DMS53 (cell line): ENCODE measurements at regions not wholly inside any gene's neighbourhood (a gene's known extent, or its start where the extent isn't known, plus 50 kb on each side); places are given as distances from the start of the nearest gene placed in this dataset.

ENCODE experiments used
- DNase-seq: peaks from one replicate; lab custom pipeline; 2025; lab: John Stamatoyannopoulos, UW

DNA sequence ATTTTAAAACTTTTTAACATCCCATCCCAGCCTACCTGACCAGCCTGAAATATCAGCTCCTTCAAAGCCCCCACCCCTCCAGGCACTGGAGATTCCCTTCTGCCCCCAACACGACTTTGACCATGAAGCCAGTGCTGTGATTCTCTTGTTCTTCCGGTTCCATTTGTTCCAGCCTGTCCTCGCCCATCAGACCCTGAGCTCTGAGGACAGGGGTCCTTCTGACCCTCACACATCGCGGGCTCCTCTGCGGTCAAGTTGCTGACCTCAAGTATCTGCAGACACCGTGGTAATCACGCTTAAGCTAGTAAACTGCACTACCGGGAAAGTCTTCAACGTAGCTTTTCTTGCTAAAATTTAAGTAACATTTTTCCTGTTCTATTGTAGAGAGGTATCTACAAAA is 282.2 kb upstream of the SALL3 start:
- no peak for DNase-seq

DNA sequence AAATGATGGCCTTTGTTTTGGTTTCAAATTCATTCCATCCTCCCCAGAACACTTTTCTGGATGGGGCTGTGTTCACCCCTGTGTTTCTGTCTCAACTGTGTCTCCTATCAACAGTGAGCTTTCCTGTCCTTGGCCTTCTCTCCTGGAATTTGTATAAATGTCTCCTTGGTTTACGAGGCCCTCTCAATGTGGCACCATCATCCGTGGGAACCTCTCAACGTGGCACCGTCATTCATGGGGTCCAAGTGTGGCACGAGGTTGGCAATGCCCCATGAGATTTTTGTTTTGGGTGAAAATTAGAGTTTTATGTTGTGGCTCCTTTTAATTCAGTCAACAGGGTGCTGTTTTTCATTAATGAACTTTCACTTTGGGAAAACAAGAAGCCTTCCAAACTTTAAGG is 280.7 kb upstream of the SALL3 start:
- no peak for DNase-seq

DNA sequence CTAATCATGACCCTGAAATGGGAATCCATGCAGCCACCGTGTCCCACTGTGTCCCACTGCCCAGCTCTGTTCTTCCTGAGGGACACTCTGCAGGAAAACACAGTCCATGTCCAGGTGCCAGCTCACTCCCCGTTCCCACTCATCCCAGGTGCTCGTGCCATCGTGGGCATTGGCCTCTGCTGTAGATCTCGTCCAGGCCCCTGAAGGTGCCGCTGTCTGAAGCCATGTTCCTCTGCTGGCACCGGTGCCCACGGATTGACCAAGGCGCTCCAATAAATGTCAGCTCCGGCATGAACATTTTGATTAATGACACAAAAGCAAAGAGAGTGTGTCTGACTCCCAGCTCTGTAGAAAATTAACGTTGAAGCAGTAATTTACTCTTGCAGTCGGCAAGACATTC is 280.1 kb upstream of the SALL3 start:
- DNase-seq: no peak

DNA sequence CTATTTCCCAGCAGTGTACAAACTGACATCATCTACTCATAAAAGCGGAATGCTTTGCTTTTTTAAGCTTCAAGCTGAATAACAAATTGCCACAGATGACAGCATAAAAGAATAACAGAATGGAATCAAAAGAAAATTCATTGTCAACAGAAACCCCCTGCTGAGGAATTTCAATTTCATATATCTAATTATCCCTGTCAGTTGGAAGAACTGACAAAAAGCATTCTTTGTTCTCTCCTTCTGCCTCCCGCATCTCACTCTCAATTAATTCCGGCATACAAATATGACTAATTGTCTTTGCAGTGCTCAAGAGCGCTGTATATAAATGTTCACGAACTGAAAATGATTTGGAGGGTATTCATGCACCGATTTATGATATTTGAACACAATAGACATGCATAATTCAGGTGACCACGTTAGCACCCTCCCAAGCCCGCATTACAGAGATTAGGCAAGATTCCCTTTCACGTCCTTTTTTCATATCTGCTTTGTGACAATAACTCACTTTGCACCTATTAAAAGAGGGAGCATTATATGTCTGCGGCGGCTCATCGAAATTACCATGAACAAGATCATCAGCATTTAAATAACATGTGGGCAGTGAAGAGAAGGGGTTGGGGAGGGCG is 277.7 kb upstream of the SALL3 start:
- no peak for DNase-seq

DNA sequence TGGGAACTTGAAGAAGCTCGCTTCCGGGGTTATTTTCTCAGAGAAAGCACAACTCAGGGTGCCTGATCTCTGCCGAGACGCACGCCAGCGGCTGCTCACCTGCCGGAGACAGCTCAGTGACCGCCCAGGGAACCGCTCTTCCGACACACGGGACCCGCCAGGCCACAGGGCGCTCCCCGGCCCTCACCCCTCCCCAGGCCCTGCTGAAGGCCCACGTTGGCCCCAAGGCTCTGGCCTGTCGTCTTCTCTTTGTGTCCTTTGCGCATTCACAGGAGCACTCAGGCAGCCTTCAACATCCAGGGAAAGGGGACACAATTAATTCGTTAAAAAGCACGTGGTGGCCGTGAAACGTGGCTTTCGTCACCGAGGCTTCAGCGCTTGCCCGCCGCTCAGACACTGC is 276.3 kb upstream of the SALL3 start:
- DNase-seq: no peak

DNA sequence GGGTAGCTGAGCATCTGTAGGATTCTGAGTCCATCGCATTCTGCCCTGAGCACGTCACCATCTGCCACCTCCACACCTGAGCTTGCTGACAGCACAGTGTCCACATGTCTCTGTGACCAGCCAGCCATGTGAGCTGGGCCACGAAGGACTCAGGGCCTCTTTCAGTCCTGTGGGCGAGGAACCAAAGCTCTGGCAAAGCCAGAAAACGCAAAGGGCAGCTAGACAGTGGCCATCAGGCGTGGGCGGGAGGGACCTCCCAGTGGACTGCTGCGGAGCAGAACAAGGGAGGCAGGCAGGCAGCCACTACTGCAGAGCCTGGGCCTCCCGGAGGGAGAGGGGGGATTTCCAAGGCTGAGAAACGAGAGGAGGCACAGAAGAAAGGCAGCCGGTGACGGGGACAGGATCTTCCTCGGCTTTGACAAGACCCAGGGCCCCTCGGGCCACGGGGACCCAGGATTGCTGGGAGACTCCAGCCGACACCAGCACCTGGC is 274.6 kb upstream of the SALL3 start:
- DNase-seq: no peak

DNA sequence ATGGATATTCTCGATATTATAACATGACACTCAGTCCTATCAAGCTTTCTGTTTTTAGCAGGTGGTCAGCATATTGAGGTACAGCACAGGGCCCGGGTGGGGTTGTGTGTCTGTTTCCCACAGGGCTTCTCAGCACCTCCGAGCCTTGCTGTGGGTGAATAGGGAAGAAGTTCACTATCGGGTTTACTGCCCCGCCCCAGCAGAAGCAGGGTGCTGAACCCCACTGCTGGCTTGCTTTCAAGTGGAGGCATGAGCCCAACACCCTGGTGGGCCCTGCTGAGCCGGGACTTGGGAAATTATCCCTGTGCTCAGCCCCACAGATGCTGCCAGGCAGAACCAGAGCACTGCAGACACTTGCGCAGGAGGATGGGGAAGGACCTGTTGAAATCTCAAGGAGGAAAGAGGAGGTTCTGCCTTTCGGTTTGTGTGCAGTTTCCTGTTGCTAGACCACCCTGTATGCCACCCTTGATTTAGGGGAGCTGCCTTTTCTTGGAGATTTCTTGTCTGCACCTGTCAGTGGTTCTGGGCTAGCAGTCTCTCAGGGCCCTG is 270.3 kb upstream of the SALL3 start:
- DNase-seq: no peak

DNA sequence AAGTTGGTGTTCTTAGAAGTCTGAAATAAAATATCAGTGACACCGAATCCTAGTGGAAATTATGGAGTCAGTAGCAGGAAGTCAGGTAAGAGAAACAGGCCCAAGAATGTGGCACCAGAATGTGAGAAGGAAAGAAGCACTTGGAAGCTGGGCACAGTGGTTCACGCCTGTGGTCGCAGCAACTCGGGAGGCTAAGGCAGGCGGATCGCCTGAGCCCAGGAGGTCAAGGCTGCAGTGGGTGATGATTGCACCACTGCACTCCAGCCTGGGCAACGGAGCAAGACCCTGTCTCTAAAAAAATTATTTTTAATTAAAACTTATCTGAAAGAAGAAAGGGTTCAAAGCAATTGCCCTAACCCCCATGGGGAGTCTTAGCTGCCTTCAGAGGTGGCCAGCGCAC is 268.3 kb upstream of the SALL3 start:
- no peak for DNase-seq

DNA sequence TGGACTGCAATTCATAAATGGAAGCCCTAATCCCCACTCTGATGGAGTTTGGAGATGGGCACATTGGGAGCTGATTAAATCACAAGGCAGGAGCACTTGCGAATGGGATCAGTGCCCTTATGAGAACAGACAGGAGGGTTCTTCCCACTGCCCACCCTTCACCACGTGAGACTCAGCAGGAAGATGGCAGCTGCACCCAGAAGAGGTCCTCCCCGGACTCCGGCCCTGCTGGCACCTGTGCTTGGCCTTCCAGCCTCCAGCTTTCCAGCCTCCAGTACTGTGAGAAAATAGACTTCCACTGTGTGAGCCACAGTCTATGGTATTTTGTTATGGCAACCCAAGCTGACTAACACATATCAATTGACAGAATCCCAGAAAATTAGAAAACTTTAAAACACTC is 267.6 kb upstream of the SALL3 start:
- no peak for DNase-seq

DNA sequence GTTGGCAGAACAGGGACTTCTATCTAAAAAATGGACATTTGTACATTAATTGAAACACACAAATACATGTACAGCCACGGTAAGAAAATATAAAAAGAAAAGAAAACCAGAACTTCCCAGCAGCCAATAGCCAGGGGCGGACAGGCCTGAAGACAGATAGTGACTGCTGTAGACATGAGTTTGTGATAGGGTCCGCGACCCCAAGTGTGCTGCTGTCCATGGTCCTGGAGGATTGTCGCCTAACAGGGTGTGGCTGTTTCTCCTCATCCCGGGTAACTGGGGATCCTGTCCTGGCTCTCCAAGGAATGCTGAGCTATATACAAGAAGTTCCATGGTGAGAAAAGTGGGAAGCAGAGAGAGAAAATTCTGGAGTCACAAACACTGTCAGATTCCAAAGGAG is 266.5 kb upstream of the SALL3 start:
- DNase-seq: no peak

DNA sequence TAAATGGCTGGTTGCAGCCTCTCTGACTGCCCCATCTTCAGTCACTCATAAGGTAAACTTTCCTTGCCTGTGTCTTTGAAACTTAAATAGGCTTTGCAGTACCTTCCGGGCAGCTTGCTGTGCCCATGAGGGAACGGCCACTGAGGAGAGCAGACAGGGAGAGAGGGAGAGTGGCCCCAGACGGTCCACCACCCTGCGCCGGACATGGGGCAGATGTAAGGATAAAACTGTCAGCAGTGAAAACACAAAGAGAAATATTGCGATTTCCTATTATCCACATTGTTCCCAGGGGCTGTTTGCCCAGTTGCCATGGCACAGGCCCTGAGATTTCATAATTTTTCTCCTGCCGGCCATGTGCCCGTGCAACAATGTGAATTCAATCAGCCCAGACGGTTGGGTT is 265.9 kb upstream of the SALL3 start:
- DNase-seq: no peak

DNA sequence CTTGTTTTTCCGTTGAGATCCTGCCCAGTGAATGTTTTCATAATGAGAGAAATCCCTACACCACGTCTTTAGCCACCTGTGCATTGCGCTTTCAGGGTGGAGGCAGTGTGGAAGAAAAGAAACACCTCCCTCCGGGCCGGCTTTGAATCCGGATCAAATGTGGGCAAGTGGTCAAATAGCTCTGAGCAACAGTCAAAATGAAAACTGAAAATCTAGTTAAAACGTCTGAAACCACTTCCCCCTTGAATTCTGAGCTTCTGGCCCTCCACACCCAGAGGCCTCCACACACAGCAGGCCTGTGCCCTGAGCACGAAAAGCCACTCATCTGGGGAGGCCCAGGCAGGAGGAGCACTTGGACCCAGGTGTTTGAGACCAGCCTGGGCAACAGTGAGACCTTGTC is 263.6 kb upstream of the SALL3 start:
- no peak for DNase-seq

DNA sequence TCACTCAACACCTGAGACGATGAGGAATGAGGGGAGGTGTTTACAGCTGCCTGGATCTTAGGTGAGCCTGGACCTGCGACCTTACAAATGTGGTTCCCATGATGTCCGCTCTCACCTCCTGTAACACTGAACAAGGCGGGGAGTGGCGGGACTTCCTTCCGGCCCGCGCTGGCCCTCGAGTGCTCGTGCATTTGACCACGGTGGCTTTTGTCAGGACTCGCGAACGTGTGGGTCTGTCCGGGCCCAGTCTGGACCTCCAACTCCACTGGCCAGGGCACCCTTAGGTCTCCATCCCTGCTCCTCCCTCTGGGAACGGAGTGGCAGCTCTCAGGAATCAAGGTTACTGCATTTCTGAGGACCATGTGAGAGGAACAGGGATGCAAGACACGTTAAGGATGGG is 263.0 kb upstream of the SALL3 start:
- DNase-seq: no peak

DNA sequence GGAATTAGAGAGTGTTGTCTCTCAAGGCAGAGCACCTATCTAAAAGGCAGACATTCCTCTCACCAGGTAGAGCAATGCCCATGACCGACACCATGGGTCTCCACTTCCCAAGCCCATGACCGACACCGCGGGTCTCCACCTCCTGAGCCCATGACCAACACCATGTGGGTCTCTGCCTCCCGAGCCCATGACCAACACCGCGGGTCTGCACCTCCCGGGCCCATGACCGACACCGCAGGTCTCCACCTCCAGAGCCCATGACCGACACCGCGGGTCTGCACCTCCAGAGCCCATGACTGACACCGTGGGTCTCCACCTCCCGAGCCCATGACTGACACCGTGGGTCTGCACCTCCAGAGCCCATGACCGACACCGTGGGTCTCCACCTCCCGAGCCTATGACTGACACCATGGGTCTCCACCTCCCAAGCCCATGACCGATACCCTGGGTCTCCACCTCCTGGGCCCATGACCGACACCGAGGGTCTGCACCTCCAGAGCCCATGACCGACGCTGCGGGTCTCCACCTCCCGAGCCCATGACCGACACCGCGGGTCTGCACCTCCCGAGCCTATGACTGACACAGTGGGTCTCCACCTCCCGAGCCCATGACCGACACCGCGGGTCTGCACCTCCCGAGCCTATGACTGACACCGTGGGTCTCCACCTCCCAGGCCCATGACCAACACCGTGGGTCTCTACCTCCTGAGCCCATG is 262.4 kb upstream of the SALL3 start:
- DNase-seq: no peak

DNA sequence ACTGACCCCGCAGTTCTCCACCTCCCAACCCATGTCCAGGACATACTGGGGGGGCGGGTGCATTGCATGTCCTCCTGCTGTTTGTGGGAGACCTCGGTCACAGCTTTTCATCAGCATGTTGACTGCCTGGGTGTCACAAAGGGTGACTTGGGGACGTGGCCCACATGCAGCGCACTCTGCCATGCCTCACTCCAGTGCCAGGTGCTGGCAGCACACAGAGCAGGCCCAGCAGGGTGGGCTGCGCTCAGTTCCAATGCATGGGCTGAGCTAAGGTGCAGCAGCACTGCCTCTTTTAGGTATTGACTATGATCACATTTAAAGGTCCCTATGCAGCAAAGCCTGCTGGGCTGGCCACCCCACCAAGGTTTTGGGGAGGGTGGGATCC is 261.9 kb upstream of the SALL3 start:
- DNase-seq: no peak

DNA sequence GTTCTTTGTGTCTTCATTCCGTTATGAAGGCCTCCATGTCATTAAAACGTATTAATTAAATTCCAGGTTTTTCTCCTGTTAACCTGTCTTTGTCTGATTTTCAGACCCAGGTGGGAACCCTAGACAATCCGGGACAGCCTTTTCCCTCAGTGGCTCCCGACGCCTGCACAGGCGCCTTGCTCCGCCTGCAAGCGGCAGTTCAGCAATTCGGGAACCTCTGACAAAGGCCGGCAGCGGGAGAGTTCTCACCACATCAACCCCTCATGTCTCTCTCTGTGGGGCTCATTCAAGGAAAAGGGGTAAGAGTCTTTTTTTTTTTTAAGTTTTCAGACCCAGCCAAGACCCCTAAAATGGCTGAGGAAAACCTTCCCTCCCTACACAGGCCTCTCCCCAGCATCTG is 259.8 kb upstream of the SALL3 start:
- DNase-seq: no peak

DNA sequence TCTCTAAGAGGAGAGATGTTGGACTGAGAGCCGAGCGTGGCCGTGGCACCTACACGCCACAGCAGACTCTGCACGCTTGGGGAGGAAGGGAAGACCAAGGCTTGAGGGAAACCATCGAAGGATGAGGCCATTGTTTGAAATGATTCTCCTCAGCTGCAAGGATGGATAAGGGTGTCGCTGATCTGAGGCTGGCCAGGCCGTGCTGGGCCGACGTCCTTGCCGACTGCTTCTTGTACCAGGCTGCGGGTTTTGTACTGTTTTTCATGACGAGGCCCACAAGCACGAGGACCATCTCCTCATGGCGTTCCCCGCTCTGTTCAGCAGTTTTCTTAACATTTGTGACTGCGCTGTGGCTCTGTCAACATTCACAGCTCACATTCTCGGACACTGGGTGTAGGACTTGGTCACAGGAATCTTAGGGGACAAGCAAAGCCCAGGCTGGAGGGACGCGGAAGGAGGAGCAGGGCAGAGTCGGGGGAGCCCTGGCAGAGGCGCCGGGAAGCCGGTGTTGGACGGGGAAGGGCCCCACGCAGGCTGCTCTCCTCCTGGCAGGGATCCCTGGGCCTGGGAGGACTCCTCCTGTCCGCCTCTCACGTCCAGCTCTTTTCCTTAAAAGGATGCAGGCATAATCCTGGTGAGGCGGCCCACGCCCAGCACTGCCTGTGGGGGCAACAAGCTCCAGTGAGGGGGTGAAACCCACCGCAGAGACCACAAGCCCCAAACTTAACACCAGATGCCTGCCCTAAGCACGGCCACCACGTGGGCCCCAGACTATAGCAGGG is 259.0 kb upstream of the SALL3 start:
- no peak for DNase-seq

DNA sequence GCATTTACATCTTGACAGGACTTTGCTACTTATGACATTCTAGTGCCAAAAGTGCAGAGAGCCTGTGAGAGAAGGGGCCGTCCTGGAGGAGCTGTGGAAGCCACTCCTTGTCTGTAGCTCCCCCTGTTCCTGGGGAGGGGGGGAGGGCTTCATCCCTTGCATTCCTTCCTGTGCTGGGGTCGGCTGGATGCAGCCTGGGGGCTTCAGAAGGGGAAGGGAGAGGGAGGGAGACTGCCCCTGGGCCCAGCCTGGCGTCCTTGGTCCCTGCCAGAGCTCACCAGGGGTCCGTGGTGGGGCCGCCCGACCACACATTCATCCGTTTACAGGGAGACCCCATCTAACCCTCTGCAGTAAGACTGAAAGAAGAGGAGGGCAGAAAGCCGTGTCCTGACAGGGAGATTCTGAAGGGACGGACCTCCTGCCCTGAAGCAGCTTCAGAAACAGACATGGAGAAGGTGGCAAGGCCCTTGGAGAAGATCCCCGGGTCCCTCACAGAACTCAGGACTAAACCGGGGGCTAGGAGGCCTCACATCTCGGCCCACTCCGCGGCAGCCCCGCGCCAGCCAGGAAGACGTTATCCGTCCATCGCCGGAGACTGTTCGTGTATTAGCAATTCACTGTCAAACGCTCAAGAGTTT is 258.3 kb upstream of the SALL3 start:
- no peak for DNase-seq

DNA sequence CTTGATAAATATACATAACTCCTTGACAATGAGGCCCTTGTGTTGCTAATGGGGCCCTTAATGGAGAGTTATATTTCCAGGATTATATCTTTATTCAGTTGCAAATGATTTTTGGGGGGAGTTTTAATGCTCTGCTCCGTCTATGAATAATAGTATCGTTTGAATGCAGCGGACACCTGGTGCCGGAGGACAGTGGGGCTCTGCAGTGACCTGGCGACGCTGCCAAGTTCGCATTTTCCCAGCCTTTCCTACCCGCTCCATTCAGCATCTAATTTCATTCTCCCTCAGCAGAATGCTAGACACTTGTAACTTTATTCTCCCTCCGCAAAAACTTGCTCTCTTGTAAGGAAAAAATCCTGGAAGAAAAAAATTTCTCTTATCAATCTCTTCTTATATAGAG is 257.6 kb upstream of the SALL3 start:
- DNase-seq: no peak

DNA sequence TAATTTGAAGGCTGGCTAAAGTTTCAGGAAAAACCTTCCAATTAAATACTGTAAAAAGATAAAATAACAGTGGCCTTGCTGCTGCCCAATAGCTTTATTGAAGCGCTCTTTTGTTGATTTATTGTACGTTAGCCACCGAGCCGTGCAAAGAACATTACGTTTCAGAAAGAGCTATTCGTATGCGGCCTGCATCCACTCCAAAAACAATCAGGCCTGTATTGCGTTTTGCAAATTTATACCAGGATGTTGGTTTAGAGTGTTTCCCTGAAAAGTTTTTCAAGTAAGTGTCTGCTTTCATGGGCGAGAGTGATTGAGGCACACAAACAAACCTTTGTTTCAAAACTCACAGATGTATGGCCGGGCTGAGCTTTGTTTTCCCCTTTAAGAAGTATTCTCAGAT is 257.2 kb upstream of the SALL3 start:
- DNase-seq: no peak

DNA sequence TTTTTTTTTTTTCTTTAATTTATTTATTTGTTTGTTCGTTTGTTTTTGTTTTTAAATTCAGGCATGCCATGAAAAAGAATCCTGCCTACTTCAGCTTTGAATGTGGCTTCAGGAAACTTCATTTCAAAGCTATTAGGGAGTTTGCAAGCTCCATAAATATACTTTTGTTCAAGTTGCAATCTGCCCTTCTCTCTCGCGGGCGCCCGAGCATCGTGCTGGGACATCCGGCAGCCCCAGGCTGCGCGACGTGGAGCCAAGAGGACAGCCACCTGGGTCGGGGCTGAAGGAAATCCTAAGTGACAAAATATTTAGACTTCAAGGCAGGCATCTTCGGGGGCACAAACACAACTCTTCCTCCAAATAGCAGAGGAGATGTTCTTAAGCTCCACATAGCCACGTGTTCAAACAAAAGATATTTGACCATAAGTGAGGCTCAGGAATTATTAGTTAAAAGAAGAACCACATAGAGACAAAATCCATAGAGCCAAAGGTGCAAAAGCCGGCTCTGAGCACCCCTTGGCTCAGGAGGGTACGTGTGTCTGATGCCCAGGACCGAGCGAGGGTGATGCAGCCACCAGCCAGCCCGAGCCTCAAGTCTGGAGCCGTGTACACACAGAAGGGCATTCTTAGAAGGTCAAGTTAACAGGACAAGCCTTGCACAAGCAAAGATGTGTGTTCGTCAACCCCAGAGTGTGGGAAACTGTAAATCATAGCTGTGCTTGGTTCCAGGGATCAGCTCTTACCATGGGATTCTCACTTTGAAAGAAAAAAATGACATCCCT is 256.5 kb upstream of the SALL3 start:
- no peak for DNase-seq
